IMR-90 (cell line): ENCODE measurements at regions not wholly inside any gene's neighbourhood (a gene's known extent, or its start where the extent isn't known, plus 50 kb on each side); places are given as distances from the start of the nearest gene placed in this dataset.

ENCODE experiments used
- ATAC-seq: fragments of 200-7000 bp; cut with Tn5 transposase; 2 replicates; pipeline ENCODE4 v1.9.1; 2020; ENCODE audit warnings: low read depth, mild to moderate bottlenecking, moderate library complexity
- BruUV-seq: library from RNA; stranded (reverse); fragments of 400-500 nt; replicated peaks from 2 replicates; lab custom pipeline; 2021; lab: Mats Ljungman, UMichigan
- CTCF ChIA-PET: fragments of 300-600 bp; formaldehyde crosslinking; extraction: SDS; loops from one replicate; lab custom pipeline; 2021; ENCODE audit warnings: antibody characterized with exemption; lab: Yijun Ruan, JAX
- POLR2A ChIA-PET: fragments of 300-600 bp; sonication (Branson Sonifier 250); formaldehyde crosslinking; loops from one replicate; lab custom pipeline; 2022; ENCODE audit warnings: antibody characterized with exemption; ENCODE audit not compliant: unreplicated experiment; lab: Charles Lee
- DNase-seq: peaks from one replicate; pipeline ENCODE4 v3.0.0; 2013
- H2AFZ ChIP-seq: replicated peaks from 2 replicates; pipeline ENCODE3; 2013; ENCODE audit warnings: low read length, mild to moderate bottlenecking; ENCODE audit not compliant: poor library complexity
- H2AK5ac ChIP-seq: 2 replicates; pipeline ENCODE4 v1.6.1; 2013; ENCODE audit warnings: low read depth, low read length, inconsistent platforms
- H2AK9ac ChIP-seq: replicated peaks from 2 replicates; pipeline ENCODE3; 2013; ENCODE audit warnings: mild to moderate bottlenecking, low read depth, low read length, moderate library complexity; ENCODE audit not compliant: poor library complexity
- H2BK120ac ChIP-seq: 2 replicates; pipeline ENCODE4 v1.6.1; 2013; ENCODE audit warnings: low read depth, low read length, inconsistent platforms
- H2BK15ac ChIP-seq: 3 replicates; pipeline ENCODE4 v1.6.1; 2013; ENCODE audit warnings: low read depth, low read length, inconsistent platforms
- H2BK20ac ChIP-seq: 2 replicates; pipeline ENCODE4 v1.6.1; 2013; ENCODE audit warnings: low read depth, mild to moderate bottlenecking, inconsistent platforms, low read length, moderate library complexity
- H2BK5ac ChIP-seq: 2 replicates; pipeline ENCODE4 v1.6.1; 2013; ENCODE audit warnings: mild to moderate bottlenecking, low read depth, low read length, inconsistent platforms; ENCODE audit not compliant: poor library complexity, severe bottlenecking
- H3K14ac ChIP-seq: replicated peaks from 2 replicates; pipeline ENCODE4 v1.6.1; 2013; ENCODE audit warnings: low read depth, low read length, inconsistent platforms
- H3K18ac ChIP-seq: 2 replicates; pipeline ENCODE4 v1.6.1; 2013; ENCODE audit warnings: low read depth, low read length, control low read depth
- H3K23ac ChIP-seq: 2 replicates; pipeline ENCODE4 v1.6.1; 2013; ENCODE audit warnings: low read depth, low read length, inconsistent platforms
- H3K27ac ChIP-seq: 2 replicates; pipeline ENCODE4 v1.5.1; 2013; ENCODE audit warnings: mild to moderate bottlenecking, control low read depth, low read length; ENCODE audit not compliant: insufficient read depth
- H3K27me3 ChIP-seq: 2 replicates; pipeline ENCODE4 v1.6.1; 2013; ENCODE audit warnings: low read length; ENCODE audit not compliant: control insufficient read depth, insufficient read depth
- H3K36me3 ChIP-seq: 2 replicates; pipeline ENCODE4 v1.6.1; 2013; ENCODE audit warnings: low read length, mixed read lengths; ENCODE audit not compliant: control insufficient read depth, insufficient read depth
- H3K4ac ChIP-seq: 2 replicates; pipeline ENCODE4 v1.6.1; 2013; ENCODE audit warnings: low read depth, low read length, inconsistent platforms
- H3K4me1 ChIP-seq: 2 replicates; pipeline ENCODE4 v1.6.1; 2013; ENCODE audit warnings: low read length, mixed read lengths; ENCODE audit not compliant: control insufficient read depth, insufficient read depth
- H3K4me2 ChIP-seq: 2 replicates; pipeline ENCODE4 v1.6.1; 2013; ENCODE audit warnings: low read depth, mild to moderate bottlenecking, control low read depth, low read length, moderate library complexity
- H3K4me3 ChIP-seq: 2 replicates; pipeline ENCODE4 v1.5.1; 2013; ENCODE audit warnings: low read depth, mild to moderate bottlenecking, control low read depth, low read length, moderate library complexity; ENCODE audit not compliant: insufficient read depth
- H3K56ac ChIP-seq: 2 replicates; pipeline ENCODE4 v1.6.1; 2013; ENCODE audit warnings: low read length, inconsistent platforms; ENCODE audit not compliant: insufficient read depth; ENCODE audit errors: extremely low read depth
- H3K79me1 ChIP-seq, 2 experiments: 2 replicates each; pipeline ENCODE4 v1.6.1; 2013; ENCODE audit warnings: low read length in 2 of 2, inconsistent platforms in 1 of 2, low read depth in 1 of 2
- H3K9ac ChIP-seq: 2 replicates; pipeline ENCODE4 v1.6.1; 2013; ENCODE audit warnings: low read depth, low read length, control low read depth
- H3K9me1 ChIP-seq: 2 replicates; pipeline ENCODE4 v1.6.1; 2013; ENCODE audit warnings: low read length, inconsistent platforms; ENCODE audit not compliant: insufficient read depth
- H3K9me3 ChIP-seq: 2 replicates; pipeline ENCODE4 v1.6.1; 2013; ENCODE audit warnings: low read length; ENCODE audit not compliant: control insufficient read depth, insufficient read depth
- H4K20me1 ChIP-seq: 2 replicates; pipeline ENCODE4 v1.6.1; 2013; ENCODE audit warnings: low read length, inconsistent platforms; ENCODE audit not compliant: insufficient read depth
- H4K5ac ChIP-seq: 2 replicates; pipeline ENCODE4 v1.6.1; 2013; ENCODE audit warnings: mild to moderate bottlenecking, low read depth, low read length, control low read depth
- H4K8ac ChIP-seq, 2 experiments: 2 replicates each; pipeline ENCODE4 v1.6.1; 2013; ENCODE audit warnings: low read depth in 2 of 2, low read length in 2 of 2, control low read depth in 1 of 2, inconsistent platforms in 1 of 2
- H4K91ac ChIP-seq: 2 replicates; pipeline ENCODE4 v1.6.1; 2013; ENCODE audit warnings: low read depth, low read length, inconsistent platforms; ENCODE audit not compliant: insufficient read depth
- MXI1 ChIP-seq: IDR thresholded peaks from 2 replicates; pipeline ENCODE4 v1.6.1; 2012; ENCODE audit warnings: low read depth, mild to moderate bottlenecking, low read length, moderate library complexity, borderline replicate concordance
- RCOR1 ChIP-seq: IDR thresholded peaks from 2 replicates; pipeline ENCODE4 v1.6.1; 2012; ENCODE audit warnings: mild to moderate bottlenecking, low read length, improper control_type of control experiment; ENCODE audit not compliant: insufficient replicate concordance
- RFX5 ChIP-seq: IDR thresholded peaks from 2 replicates; pipeline ENCODE4 v1.8.0; 2012; ENCODE audit warnings: low read depth, mild to moderate bottlenecking, low read length, moderate library complexity
- WGBS, 2 experiments: methylation state at CpG; one replicate each; pipeline versions ENCODE4 v1.1.5 to v1.1.7; 2013; ENCODE audit warnings: missing lambda C conversion rate in 2 of 2; ENCODE audit not compliant: insufficient read length in 1 of 2; ENCODE audit errors: extremely low coverage in 2 of 2; 5-methylcytosine and 5-hydroxymethylcytosine counted together
- dilution Hi-C: fragments of 300-500 bp; cut with HindIII; formaldehyde crosslinking; loops from one replicate; pipeline ENCODE4 v1.14.3; 2018; ENCODE audit warnings: low sequenced_read_pairs; ENCODE audit not compliant: unreplicated experiment
- in situ Hi-C: fragments of 300-500 bp; cut with MboI; formaldehyde crosslinking; loops from 3 replicates; pipeline ENCODE4 v1.14.3; 2019; ENCODE audit warnings: low sequenced_read_pairs, inconsistent platforms, mixed read lengths
- intact Hi-C: fragments of 100-400 bp; cut with micrococcal nuclease; formaldehyde crosslinking; loops from 2 replicates; pipeline ENCODE4 v1.10.0; 2022

- Histone ChIP-seq H3K14ac (no peak overlapping the region), H3K4me1 (no peaks in the 10 kb centered on the region), H3K36me3 (no peaks in the 10 kb centered on the region), H2AK9ac (no peak overlapping the region), H2BK15ac (no peak overlapping the region), H3K4me2 (no peak overlapping the region), H3K79me1 (no peaks in the 10 kb centered on the region), H3K23ac (no peak overlapping the region), H2AK5ac (no peak overlapping the region), H4K5ac (no peak overlapping the region), H4K8ac (no peak overlapping the region), H3K4ac (no peak overlapping the region), H3K18ac (no peak overlapping the region), H3K56ac (no peak overlapping the region), H2BK20ac (no peak overlapping the region), H4K20me1 (peaks cover under 1% of the 10 kb centered on the region; the same call in 1 of the 2 replicates), H4K91ac (no peak overlapping the region), H3K9me1 (no peaks in the 10 kb centered on the region; the same call in 1 of the 2 replicates), H3K9ac (no peak overlapping the region), H3K27me3 (peaks cover 5% of the 10 kb centered on the region), H2AFZ (no peak overlapping the region), H3K27ac (no peak overlapping the region), H2BK5ac (no peak overlapping the region), H3K9me3 (peaks cover 9% of the 10 kb centered on the region), H2BK120ac (no peak overlapping the region), H3K4me3 (no peak overlapping the region)
- dilution Hi-C loops (no loop called here), intact Hi-C loops (no loop called here), in situ Hi-C loops (no loop called here)
- DNase-seq: no peak
- BruUV-seq: no TSS peak
- CTCF ChIA-PET: no interaction called here
- TF ChIP-seq MXI1 (no peak), RFX5 (no peak), RCOR1 (no peak)
- 80% methylated on average over 1 of the region's 6 CpGs; no CpG with 5 or more reads in 1 of the 2 experiments for WGBS, 2 experiments
- no peak for ATAC-seq
- POLR2A ChIA-PET: no interaction called here
Observed at GRCh38 chr11:70621241-70621640, 222.9 kb downstream of the CTTN start.
